LoVo (cell line): ENCODE measurements at regions not wholly inside any gene's neighbourhood (a gene's known extent, or its start where the extent isn't known, plus 50 kb on each side); places are given as distances from the start of the nearest gene placed in this dataset.

Experiments used
- DNase-seq: peaks from one replicate; pipeline ENCODE4 v3.0.0-alpha.2; 2016; ENCODE audit warnings: low spot score

DNA sequence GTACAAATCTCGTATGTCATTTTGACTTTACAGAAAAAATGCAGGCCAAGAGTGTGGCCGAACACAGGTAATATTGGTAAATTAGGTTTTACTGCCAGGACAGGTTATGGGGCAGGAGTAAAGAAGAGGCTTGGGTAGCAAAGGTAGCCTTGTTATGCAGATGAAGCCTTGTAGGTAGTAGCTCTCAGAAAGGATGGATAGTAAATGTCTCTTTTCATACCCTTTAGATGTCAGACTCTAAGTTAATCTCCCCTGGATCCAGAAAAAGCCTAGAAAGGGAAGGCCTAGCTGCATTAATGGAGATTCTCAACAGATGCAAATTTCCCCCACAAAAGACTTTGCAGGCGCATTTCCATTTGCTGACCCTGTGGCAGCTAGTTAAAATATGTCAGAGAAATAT is 1445.1 kb upstream of the CADM2 start:
- no peak for DNase-seq

GRCh38 chr3:83514130-83514914 is 1444.5 kb upstream of the CADM2 start:
- DNase-seq = no peak

- DNase-seq = no peak
Measured at GRCh38 chr3:83515123-83515522, 1443.7 kb upstream of the CADM2 start.

- peak; percentile 61 for DNase-seq
Measured at GRCh38 chr3:83523470-83524073, 1435.2 kb upstream of the CADM2 start.

GRCh38 chr3:83524901-83525300 is 1433.9 kb upstream of the CADM2 start:
- no peak for DNase-seq

DNA sequence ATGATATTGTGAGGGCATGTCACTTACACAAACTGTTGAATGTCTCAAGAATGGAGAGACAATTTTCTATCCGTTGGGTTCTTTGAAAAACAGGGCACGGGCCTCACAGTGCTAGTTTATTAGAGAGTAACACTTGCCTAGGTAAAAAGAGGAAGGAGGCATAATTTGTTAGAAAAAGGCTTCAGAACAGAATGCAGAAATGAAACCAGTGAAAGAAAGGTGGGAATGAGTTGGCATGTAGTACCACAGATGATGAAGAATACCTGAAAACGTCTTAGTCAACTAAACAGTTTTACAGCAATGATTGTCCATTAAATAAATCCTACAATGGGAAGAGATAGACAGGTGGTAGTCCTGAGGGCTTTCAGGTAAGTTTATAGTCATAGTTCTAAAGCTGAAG is 1399.7 kb upstream of the CADM2 start:
- DNase-seq = no peak

DNA sequence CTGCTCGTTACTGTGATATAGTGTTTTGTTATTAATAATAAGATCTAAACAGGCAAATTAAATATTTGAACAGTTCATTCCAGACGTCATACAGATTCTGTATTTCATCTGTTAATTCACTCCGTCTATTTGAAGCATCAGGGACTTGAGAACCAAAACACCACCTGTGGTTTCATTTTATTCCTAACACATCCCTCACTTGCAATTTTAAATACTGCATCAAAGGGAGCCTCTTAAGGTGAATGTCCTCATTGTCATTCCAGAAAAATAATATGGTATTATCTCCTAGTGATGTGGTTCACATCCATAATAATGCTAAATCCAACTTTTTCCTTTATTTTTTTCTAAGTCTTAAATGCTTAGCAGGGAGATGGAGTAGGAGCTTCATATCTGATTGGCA is 1390.9 kb upstream of the CADM2 start:
- no peak for DNase-seq

- DNase-seq = no peak
Measured at GRCh38 chr3:83581546-83581945, 1377.2 kb upstream of the CADM2 start.

DNA sequence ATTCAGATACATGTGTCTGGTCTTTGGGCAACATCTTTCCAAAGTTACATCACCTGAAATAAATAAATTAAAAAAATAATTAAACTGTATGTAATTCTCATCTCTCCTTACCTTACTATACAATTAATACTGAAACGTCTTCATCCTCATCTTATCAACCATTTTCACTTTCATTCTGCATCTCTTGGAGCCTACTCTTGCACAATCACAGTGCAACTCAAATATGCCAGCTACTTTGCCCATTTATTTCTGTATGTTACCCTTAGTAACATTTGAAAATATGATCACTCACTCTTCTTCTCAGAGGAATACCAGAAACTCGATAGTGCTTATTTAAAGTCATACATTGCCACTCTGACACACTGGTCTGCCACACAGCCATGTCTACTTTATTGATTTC is 1357.1 kb upstream of the CADM2 start:
- no peak for DNase-seq

DNA sequence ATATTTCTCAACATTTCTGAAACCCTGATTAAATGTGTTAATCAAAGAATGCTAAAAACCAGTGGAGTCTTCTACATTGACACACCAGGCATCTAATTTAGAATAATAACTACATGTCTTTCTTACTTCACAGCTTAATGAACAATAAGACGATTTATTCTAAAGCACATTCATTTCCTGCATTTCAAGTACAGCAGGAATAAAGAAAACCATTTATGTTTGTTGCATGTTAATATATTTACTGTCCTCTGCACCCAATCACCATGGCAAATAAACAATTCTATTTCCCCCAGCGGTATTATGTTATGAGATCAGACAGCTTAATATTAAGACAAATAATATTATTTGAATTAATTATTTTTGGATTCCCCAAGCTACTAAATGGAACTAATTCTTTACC is 1336.3 kb upstream of the CADM2 start:
- no peak for DNase-seq

DNA sequence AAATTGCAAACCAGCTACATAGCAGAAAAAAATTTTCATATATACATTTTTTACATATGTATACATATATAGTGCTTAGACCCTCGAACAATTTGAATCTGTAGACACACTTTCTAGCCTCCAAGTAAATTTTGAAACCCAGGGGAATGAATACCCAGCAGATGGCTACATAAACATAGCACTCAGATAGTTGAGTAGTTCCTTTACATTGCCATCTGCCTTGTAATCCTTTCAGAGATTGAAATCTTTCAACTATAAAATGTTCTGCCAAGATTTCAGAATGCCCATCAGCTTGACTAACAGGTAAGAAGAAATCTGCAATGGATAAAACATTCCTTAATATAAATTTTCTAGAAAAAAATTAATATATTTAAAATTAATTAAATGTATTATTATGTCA is 1333.5 kb upstream of the CADM2 start:
- no peak for DNase-seq

- DNase-seq = no peak
Measured at GRCh38 chr3:83628471-83628870, 1330.3 kb upstream of the CADM2 start.

DNA sequence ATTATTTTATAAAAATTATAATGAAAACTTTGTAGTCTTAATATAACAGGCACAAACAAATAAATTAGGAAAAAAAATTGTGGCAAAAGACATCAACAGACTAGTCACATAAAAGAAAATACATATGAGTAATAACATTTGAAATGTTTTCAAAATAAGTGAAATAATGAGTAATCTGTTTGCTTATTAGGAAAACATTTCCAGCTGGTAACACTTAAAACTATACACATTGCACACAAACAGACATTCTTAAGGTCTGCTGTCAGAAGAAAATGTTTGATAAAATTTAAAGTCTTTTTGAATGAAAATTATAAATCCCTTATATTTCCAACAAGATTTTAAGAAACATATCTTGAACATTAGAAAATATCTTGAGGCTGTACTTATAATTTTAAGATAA is 1326.3 kb upstream of the CADM2 start:
- no peak for DNase-seq

DNA sequence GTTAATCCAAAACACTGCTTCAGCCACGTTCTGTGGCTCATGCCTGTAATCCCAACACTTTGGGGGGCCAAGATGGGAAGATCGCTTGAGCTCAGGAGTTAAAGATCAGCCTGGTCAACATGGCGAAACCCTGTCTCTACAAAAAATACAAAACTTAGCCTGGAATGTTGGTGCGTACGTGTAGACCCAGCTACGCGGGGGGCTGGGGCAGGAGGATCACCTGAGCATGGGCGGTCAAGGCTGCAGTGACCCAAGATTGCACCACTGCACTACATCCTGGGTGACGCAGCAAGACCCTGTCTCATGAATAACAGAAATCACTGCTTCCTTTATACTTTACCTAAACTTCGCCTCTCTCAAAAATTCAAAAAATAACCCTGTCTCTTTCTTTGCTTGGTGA is 1325.0 kb upstream of the CADM2 start:
- DNase-seq = no peak

GRCh38 chr3:83649692-83650091 is 1309.1 kb upstream of the CADM2 start:
- DNase-seq = no peak

DNA sequence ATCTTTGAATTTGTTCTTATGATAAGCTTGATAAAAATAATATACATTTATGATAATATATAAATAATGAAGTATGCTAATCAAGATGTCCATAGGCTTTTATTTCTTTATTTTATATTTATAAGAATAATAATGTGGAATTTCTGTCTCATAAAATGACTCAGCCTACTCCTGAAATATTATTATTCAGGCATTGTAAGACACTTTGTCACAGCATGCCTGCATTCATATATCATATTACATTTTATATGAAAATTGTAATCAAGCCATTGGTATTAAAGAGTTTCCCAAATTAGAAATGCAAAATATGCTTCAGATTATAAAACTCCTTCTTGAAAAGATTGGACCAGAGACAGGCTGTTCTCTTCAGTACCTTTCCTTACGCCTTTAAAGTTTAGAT is 1303.7 kb upstream of the CADM2 start:
- no peak for DNase-seq

- DNase-seq = no peak
Measured at GRCh38 chr3:83662381-83662960, 1296.3 kb upstream of the CADM2 start.

- no peak for DNase-seq
Measured at GRCh38 chr3:83670416-83670815, 1288.4 kb upstream of the CADM2 start.

- DNase-seq = no peak
Measured at GRCh38 chr3:83683937-83684598, 1274.7 kb upstream of the CADM2 start.

DNA sequence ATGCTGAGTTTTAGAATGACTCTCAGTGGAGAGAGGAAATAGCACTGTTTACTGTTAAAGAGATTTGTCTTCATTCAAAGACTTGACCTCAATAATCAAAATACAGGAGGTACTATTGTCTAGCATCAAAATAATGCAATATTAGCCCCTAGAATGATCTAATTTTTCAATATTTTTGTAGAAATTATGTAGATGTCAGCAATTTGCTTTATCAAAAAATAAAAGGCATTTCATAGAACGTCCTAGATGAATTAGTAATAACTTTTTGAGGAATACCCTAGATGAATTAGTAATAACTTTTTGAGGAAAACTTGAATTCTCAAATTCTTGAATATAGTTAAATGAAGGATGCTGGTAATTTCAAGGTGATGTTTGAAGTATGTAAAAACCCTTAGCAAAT is 1252.1 kb upstream of the CADM2 start:
- DNase-seq = no peak

- DNase-seq = no peak
Measured at GRCh38 chr3:83715307-83715706, 1243.5 kb upstream of the CADM2 start.

- DNase-seq = no peak
Measured at GRCh38 chr3:83729576-83729975, 1229.2 kb upstream of the CADM2 start.

- DNase-seq = no peak
Measured at GRCh38 chr3:83734656-83735055, 1224.1 kb upstream of the CADM2 start.
